ENCODE measurements at regions not wholly inside any gene's neighbourhood (a gene's known extent, or its start where the extent isn't known, plus 50 kb on each side); places are given as distances from the start of the nearest gene placed in this dataset.

DNA sequence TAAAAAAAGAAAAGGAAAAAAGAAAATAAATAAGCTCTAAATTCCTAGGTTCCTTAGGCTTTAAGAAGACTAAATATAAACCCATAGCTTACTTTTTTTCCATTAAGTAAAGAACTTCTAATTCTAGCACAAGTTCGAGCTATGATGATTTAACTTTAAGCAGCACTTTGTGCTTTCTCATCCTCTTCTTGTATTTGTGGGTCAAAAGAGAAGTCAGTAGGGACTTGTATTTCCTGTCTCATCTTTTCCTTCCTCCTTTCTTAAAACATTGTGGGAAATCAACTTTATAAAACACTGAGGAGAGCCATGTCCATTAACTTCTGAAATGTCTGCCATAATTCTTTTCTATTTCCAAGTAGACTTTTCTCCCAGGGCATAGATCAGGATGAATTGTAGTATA lies 637.7 kb upstream of the CITED2 start:
- TF ChIP-seq, protein P1, sequence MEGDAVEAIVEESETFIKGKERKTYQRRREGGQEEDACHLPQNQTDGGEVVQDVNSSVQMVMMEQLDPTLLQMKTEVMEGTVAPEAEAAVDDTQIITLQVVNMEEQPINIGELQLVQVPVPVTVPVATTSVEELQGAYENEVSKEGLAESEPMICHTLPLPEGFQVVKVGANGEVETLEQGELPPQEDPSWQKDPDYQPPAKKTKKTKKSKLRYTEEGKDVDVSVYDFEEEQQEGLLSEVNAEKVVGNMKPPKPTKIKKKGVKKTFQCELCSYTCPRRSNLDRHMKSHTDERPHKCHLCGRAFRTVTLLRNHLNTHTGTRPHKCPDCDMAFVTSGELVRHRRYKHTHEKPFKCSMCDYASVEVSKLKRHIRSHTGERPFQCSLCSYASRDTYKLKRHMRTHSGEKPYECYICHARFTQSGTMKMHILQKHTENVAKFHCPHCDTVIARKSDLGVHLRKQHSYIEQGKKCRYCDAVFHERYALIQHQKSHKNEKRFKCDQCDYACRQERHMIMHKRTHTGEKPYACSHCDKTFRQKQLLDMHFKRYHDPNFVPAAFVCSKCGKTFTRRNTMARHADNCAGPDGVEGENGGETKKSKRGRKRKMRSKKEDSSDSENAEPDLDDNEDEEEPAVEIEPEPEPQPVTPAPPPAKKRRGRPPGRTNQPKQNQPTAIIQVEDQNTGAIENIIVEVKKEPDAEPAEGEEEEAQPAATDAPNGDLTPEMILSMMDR (IDR thresholded peaks at IDR 0.05; ENCODE audit: low read length): no peak
- TF ChIP-seq EZH2 (IDR thresholded peaks at IDR 0.05; ENCODE audit: borderline replicate concordance, low read length): no peak
